ENCODE measurements at regions not wholly inside any gene's neighbourhood (a gene's known extent, or its start where the extent isn't known, plus 50 kb on each side); places are given as distances from the start of the nearest gene placed in this dataset.
"Not testable (repeated sequence)": the region's sequence is repeated elsewhere in the genome, so short reads cannot be mapped to it uniquely, and the experiment has no call there.

- H2AFZ ChIP-seq (ENCODE audit: low read length, unreplicated experiment); H3K27ac ChIP-seq (ENCODE audit: low read depth, low read length); H3K27me3 ChIP-seq (ENCODE audit: insufficient read depth, low read length); H3K4me1 ChIP-seq (ENCODE audit: control insufficient read depth, insufficient read depth, low read length, unreplicated experiment); H3K79me2 ChIP-seq (ENCODE audit: control insufficient read depth, insufficient read depth, low read length, unreplicated experiment); H3K4me3 ChIP-seq (ENCODE audit: low read depth, low read length); H3K36me3 ChIP-seq (ENCODE audit: insufficient read depth, low read length): not testable (repeated sequence)
These were observed 121.8 kb upstream of the TFPI start for GRCh38 chr2:187676050-187676449.

- Histone ChIP-seq H3K4me1 (ENCODE audit: control insufficient read depth, insufficient read depth, low read length, unreplicated experiment) (no peaks in the 10 kb centered on the region), H3K27ac (ENCODE audit: low read depth, low read length) (no peak overlapping the region), H2AFZ (ENCODE audit: low read length, unreplicated experiment) (no peak overlapping the region), H3K79me2 (ENCODE audit: control insufficient read depth, insufficient read depth, low read length, unreplicated experiment) (no peaks in the 10 kb centered on the region), H3K27me3 (ENCODE audit: insufficient read depth, low read length) (no peaks in the 10 kb centered on the region), H3K4me3 (ENCODE audit: low read depth, low read length) (no peak overlapping the region), H3K36me3 (ENCODE audit: insufficient read depth, low read length) (no peaks in the 10 kb centered on the region)
These were observed 125.2 kb upstream of the TFPI start for GRCh38 chr2:187679454-187679853.

GRCh38 chr2:187684174-187684573, 129.9 kb upstream of the TFPI start:
- Histone ChIP-seq H2AFZ (ENCODE audit: low read length, unreplicated experiment) (no peak overlapping the region), H3K79me2 (ENCODE audit: control insufficient read depth, insufficient read depth, low read length, unreplicated experiment) (no peaks in the 10 kb centered on the region), H3K4me1 (ENCODE audit: control insufficient read depth, insufficient read depth, low read length, unreplicated experiment) (peaks cover 4% of the 10 kb centered on the region), H3K36me3 (ENCODE audit: insufficient read depth, low read length) (no peaks in the 10 kb centered on the region), H3K27me3 (ENCODE audit: insufficient read depth, low read length) (no peaks in the 10 kb centered on the region), H3K4me3 (ENCODE audit: low read depth, low read length) (no peak overlapping the region), H3K27ac (ENCODE audit: low read depth, low read length) (no peak overlapping the region)

- Histone ChIP-seq H3K4me3 (ENCODE audit: low read depth, low read length) (no peak overlapping the region), H3K4me1 (ENCODE audit: control insufficient read depth, insufficient read depth, low read length, unreplicated experiment) (peaks cover 7% of the 10 kb centered on the region), H3K27ac (ENCODE audit: low read depth, low read length) (no peak overlapping the region), H3K79me2 (ENCODE audit: control insufficient read depth, insufficient read depth, low read length, unreplicated experiment) (no peaks in the 10 kb centered on the region), H3K27me3 (ENCODE audit: insufficient read depth, low read length) (no peaks in the 10 kb centered on the region), H3K36me3 (ENCODE audit: insufficient read depth, low read length) (no peaks in the 10 kb centered on the region), H2AFZ (ENCODE audit: low read length, unreplicated experiment) (no peak overlapping the region)
These were observed 132.3 kb upstream of the TFPI start for GRCh38 chr2:187686416-187687024.

- Histone ChIP-seq H3K27me3 (ENCODE audit: insufficient read depth, low read length) (no peaks in the 10 kb centered on the region), H3K36me3 (ENCODE audit: insufficient read depth, low read length) (no peaks in the 10 kb centered on the region), H3K4me1 (ENCODE audit: control insufficient read depth, insufficient read depth, low read length, unreplicated experiment) (peaks cover 7% of the 10 kb centered on the region), H2AFZ (ENCODE audit: low read length, unreplicated experiment) (no peak overlapping the region), H3K79me2 (ENCODE audit: control insufficient read depth, insufficient read depth, low read length, unreplicated experiment) (no peaks in the 10 kb centered on the region), H3K4me3 (ENCODE audit: low read depth, low read length) (no peak overlapping the region), H3K27ac (ENCODE audit: low read depth, low read length) (no peak overlapping the region)
These were observed 133.3 kb upstream of the TFPI start for GRCh38 chr2:187687585-187687984.

- no peak overlapping the region for H2AFZ ChIP-seq (ENCODE audit: low read length, unreplicated experiment)
These were observed 135.1 kb upstream of the TFPI start for GRCh38 chr2:187689372-187689771.

GRCh38 chr2:187693923-187694322, 139.7 kb upstream of the TFPI start:
- no peak overlapping the region for H2AFZ ChIP-seq (ENCODE audit: low read length, unreplicated experiment)
- H3K4me3 ChIP-seq (ENCODE audit: low read depth, low read length), result no peak overlapping the region
- H3K27me3 ChIP-seq (ENCODE audit: insufficient read depth, low read length), result no peaks in the 10 kb centered on the region
- H3K4me1 ChIP-seq (ENCODE audit: control insufficient read depth, insufficient read depth, low read length, unreplicated experiment), result peaks cover 13% of the 10 kb centered on the region
- no peak overlapping the region for H3K27ac ChIP-seq (ENCODE audit: low read depth, low read length)
- no peaks in the 10 kb centered on the region for H3K79me2 ChIP-seq (ENCODE audit: control insufficient read depth, insufficient read depth, low read length, unreplicated experiment)
- no peaks in the 10 kb centered on the region for H3K36me3 ChIP-seq (ENCODE audit: insufficient read depth, low read length)

More at GRCh38 chr2:187689372-187689771, 135.1 kb upstream of the TFPI start:
- H3K27me3 ChIP-seq (ENCODE audit: insufficient read depth, low read length), result no peaks in the 10 kb centered on the region
- H3K36me3 ChIP-seq (ENCODE audit: insufficient read depth, low read length), result no peaks in the 10 kb centered on the region
- H3K4me3 ChIP-seq (ENCODE audit: low read depth, low read length), result no peak overlapping the region
- H3K27ac ChIP-seq (ENCODE audit: low read depth, low read length), result no peak overlapping the region
- no peaks in the 10 kb centered on the region for H3K79me2 ChIP-seq (ENCODE audit: control insufficient read depth, insufficient read depth, low read length, unreplicated experiment)
- H3K4me1 ChIP-seq (ENCODE audit: control insufficient read depth, insufficient read depth, low read length, unreplicated experiment), result peaks cover 10% of the 10 kb centered on the region

- H3K4me1 ChIP-seq (ENCODE audit: control insufficient read depth, insufficient read depth, low read length, unreplicated experiment); H2AFZ ChIP-seq (ENCODE audit: low read length, unreplicated experiment); H3K27ac ChIP-seq (ENCODE audit: low read depth, low read length); H3K79me2 ChIP-seq (ENCODE audit: control insufficient read depth, insufficient read depth, low read length, unreplicated experiment); H3K36me3 ChIP-seq (ENCODE audit: insufficient read depth, low read length); H3K4me3 ChIP-seq (ENCODE audit: low read depth, low read length); H3K27me3 ChIP-seq (ENCODE audit: insufficient read depth, low read length): not testable (repeated sequence)
These were observed 142.4 kb upstream of the TFPI start for GRCh38 chr2:187696644-187697043.

- Histone ChIP-seq H3K79me2 (ENCODE audit: control insufficient read depth, insufficient read depth, low read length, unreplicated experiment) (no peaks in the 10 kb centered on the region), H3K27ac (ENCODE audit: low read depth, low read length) (no peak overlapping the region), H3K36me3 (ENCODE audit: insufficient read depth, low read length) (no peaks in the 10 kb centered on the region), H3K4me3 (ENCODE audit: low read depth, low read length) (no peak overlapping the region), H3K4me1 (ENCODE audit: control insufficient read depth, insufficient read depth, low read length, unreplicated experiment) (peaks cover 8% of the 10 kb centered on the region), H2AFZ (ENCODE audit: low read length, unreplicated experiment) (no peak overlapping the region), H3K27me3 (ENCODE audit: insufficient read depth, low read length) (no peaks in the 10 kb centered on the region)
These were observed 144.3 kb upstream of the TFPI start for GRCh38 chr2:187698374-187699110.

GRCh38 chr2:187702157-187702556, 147.9 kb upstream of the TFPI start:
- no peaks in the 10 kb centered on the region for H3K27me3 ChIP-seq (ENCODE audit: insufficient read depth, low read length)
- no peak overlapping the region for H3K27ac ChIP-seq (ENCODE audit: low read depth, low read length)
- no peaks in the 10 kb centered on the region for H3K4me1 ChIP-seq (ENCODE audit: control insufficient read depth, insufficient read depth, low read length, unreplicated experiment)

GRCh38 chr2:187708272-187708671, 154.0 kb upstream of the TFPI start:
- no peak overlapping the region for H2AFZ ChIP-seq (ENCODE audit: low read length, unreplicated experiment)
- H3K36me3 ChIP-seq (ENCODE audit: insufficient read depth, low read length), result no peaks in the 10 kb centered on the region
- H3K4me1 ChIP-seq (ENCODE audit: control insufficient read depth, insufficient read depth, low read length, unreplicated experiment), result no peaks in the 10 kb centered on the region
- no peak overlapping the region for H3K27ac ChIP-seq (ENCODE audit: low read depth, low read length)
- H3K79me2 ChIP-seq (ENCODE audit: control insufficient read depth, insufficient read depth, low read length, unreplicated experiment), result no peaks in the 10 kb centered on the region
- H3K27me3 ChIP-seq (ENCODE audit: insufficient read depth, low read length), result no peaks in the 10 kb centered on the region
- no peak overlapping the region for H3K4me3 ChIP-seq (ENCODE audit: low read depth, low read length)

More at GRCh38 chr2:187702157-187702556, 147.9 kb upstream of the TFPI start:
- Histone ChIP-seq H3K36me3 (ENCODE audit: insufficient read depth, low read length) (no peaks in the 10 kb centered on the region), H2AFZ (ENCODE audit: low read length, unreplicated experiment) (no peak overlapping the region), H3K4me3 (ENCODE audit: low read depth, low read length) (no peak overlapping the region), H3K79me2 (ENCODE audit: control insufficient read depth, insufficient read depth, low read length, unreplicated experiment) (no peaks in the 10 kb centered on the region)

Measured in ACC112 (cell line).